ENCODE measurements at regions not wholly inside any gene's neighbourhood (a gene's known extent, or its start where the extent isn't known, plus 50 kb on each side); places are given as distances from the start of the nearest gene placed in this dataset.

- TF ChIP-seq CTCF (IDR thresholded peaks at IDR 0.05; ENCODE audit: insufficient read depth, low read length, poor library complexity, severe bottlenecking), result no peak
- no peak for DNase-seq (ENCODE audit: extremely low read depth, insufficient read length)
- Histone ChIP-seq H3K4me3 (replicated peaks; ENCODE audit: low read depth, low read length) (no peak overlapping the region), H3K27me3 (replicated peaks; ENCODE audit: control insufficient read depth, insufficient read depth, low read length) (no peaks in the 10 kb centered on the region; the same call in 1 of the 2 replicates), H3K36me3 (ENCODE audit: control insufficient read depth, insufficient read depth, low read length) (no peaks in the 10 kb centered on the region)
Observed at GRCh38 chr5:174421408-174421805, 303.0 kb upstream of the MSX2 start.

GRCh38 chr5:174423558-174423957 lies 300.8 kb upstream of the MSX2 start:
- no peak for DNase-seq (ENCODE audit: extremely low read depth, insufficient read length)
- H3K27me3 ChIP-seq (replicated peaks; ENCODE audit: control insufficient read depth, insufficient read depth, low read length), result no peaks in the 10 kb centered on the region; the same call in 1 of the 2 replicates
- no peak for TF ChIP-seq CTCF (IDR thresholded peaks at IDR 0.05; ENCODE audit: insufficient read depth, low read length, poor library complexity, severe bottlenecking)
- H3K4me3 ChIP-seq (replicated peaks; ENCODE audit: low read depth, low read length), result no peak overlapping the region
- no peaks in the 10 kb centered on the region for H3K36me3 ChIP-seq (ENCODE audit: control insufficient read depth, insufficient read depth, low read length)

GRCh38 chr5:174424219-174425053 lies 299.9 kb upstream of the MSX2 start:
- H3K27me3 ChIP-seq (replicated peaks; ENCODE audit: control insufficient read depth, insufficient read depth, low read length), result no peaks in the 10 kb centered on the region; the same call in 1 of the 2 replicates
- DNase-seq (ENCODE audit: extremely low read depth, insufficient read length), result no peak
- H3K4me3 ChIP-seq (replicated peaks; ENCODE audit: low read depth, low read length), result no peak overlapping the region
- no peak for TF ChIP-seq CTCF (IDR thresholded peaks at IDR 0.05; ENCODE audit: insufficient read depth, low read length, poor library complexity, severe bottlenecking)
- no peaks in the 10 kb centered on the region for H3K36me3 ChIP-seq (ENCODE audit: control insufficient read depth, insufficient read depth, low read length)

GRCh38 chr5:174425271-174425963 lies 299.0 kb upstream of the MSX2 start:
- TF ChIP-seq CTCF (IDR thresholded peaks at IDR 0.05; ENCODE audit: insufficient read depth, low read length, poor library complexity, severe bottlenecking), result no peak
- DNase-seq (ENCODE audit: extremely low read depth, insufficient read length), result no peak
- no peaks in the 10 kb centered on the region; the same call in 1 of the 2 replicates for H3K27me3 ChIP-seq (replicated peaks; ENCODE audit: control insufficient read depth, insufficient read depth, low read length)
- H3K4me3 ChIP-seq (replicated peaks; ENCODE audit: low read depth, low read length), result no peak overlapping the region
- H3K36me3 ChIP-seq (ENCODE audit: control insufficient read depth, insufficient read depth, low read length), result no peaks in the 10 kb centered on the region

GRCh38 chr5:174425964-174426290 lies 298.5 kb upstream of the MSX2 start:
- H3K4me3 ChIP-seq (replicated peaks; ENCODE audit: low read depth, low read length), result no peak overlapping the region

More at GRCh38 chr5:174425964-174426290, 298.5 kb upstream of the MSX2 start:
- Histone ChIP-seq H3K27me3 (replicated peaks; ENCODE audit: control insufficient read depth, insufficient read depth, low read length) (no peaks in the 10 kb centered on the region; the same call in 1 of the 2 replicates), H3K36me3 (ENCODE audit: control insufficient read depth, insufficient read depth, low read length) (no peaks in the 10 kb centered on the region)
- TF ChIP-seq CTCF (IDR thresholded peaks at IDR 0.05; ENCODE audit: insufficient read depth, low read length, poor library complexity, severe bottlenecking), result no peak
- DNase-seq (ENCODE audit: extremely low read depth, insufficient read length), result no peak

Data from GM06990 (cell line).